IPS DF 4.7 (cell line): ENCODE measurements at regions not wholly inside any gene's neighbourhood (a gene's known extent, or its start where the extent isn't known, plus 50 kb on each side); places are given as distances from the start of the nearest gene placed in this dataset.

ENCODE experiments used
- DNase-seq: peaks from one replicate; pipeline ENCODE4 v3.0.0-alpha.2; 2013; ENCODE audit warnings: low spot score; ENCODE audit errors: extremely low read depth

GRCh38 chr7:22962775-22963350 lies 51.1 kb downstream of the HYCC1 start:
- no peak for DNase-seq

DNA sequence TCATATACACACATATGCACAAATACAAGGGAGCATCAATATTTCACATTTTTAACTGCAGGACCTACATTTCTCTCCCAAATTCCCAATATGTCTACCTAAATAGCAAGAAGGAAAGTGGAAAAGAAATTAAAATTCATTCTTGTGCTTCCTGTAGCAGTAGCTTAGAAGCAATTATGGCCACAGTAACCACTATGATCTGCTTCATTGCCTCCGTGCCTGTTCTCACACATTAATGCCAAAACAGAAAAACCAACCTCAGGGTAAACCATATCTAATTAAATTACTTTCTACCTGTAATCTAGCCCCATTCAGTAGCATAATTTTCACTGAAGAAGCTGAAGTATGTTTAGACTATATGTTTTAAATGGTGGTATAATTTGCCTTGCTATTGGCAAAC lies 55.2 kb downstream of the HYCC1 start:
- DNase-seq, result no peak

DNA sequence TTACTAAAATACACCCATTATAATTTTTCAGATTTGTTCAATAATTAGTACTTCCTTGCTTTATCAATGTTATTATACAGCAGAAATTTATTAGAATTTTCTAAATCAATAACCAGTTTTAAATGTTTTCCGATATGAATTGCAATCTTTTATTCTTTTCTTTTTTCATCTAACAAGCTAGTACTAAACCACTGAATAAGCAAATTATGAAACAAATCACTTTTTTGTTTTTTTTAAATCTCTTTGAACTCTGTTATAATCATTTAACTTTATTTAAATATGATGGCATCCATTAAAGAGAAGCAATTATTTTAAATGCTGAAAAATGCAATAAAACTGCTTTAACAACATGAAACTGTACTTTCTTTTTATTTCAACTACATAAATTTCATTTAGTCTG lies 59.7 kb downstream of the HYCC1 start:
- DNase-seq, result no peak

DNA sequence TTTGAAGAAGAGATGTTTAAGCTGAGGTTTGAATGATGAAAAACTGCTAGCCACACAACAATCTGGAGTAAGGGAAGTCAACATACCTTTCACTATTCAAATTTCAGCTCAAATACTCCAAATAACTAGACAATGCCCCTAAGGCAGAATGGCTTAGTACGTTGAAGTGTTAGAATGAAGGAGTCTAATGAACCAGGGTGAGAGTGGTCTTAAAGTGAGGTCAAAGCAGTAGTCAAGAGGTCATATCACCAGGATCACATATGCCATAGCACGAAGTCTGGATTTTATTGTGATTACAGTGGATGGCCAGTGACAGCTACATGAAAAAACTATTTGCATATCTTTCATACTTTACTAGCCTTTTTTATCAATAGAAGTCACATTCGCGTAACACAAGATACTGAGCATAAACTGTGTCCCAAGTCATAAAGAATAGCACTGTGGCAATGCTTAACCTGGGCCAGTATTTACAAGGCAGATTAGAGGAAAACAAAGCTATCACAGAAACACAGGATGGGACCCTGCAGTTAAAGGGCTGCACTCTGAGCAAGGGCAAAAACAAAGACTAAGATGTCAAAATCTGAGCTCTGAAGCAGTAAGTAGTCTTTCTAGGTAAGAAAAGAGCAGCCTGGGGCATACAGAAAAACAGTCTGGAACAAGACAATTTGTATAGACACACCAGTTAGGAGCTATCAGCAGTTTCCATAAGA lies 61.5 kb downstream of the HYCC1 start:
- DNase-seq, result no peak

- no peak for DNase-seq
Observed at GRCh38 chr7:22949944-22950343, 64.0 kb downstream of the HYCC1 start.

GRCh38 chr7:22949221-22949620 lies 64.7 kb downstream of the HYCC1 start:
- no peak for DNase-seq

- no peak for DNase-seq
Observed at GRCh38 chr7:22948770-22949169, 65.2 kb downstream of the HYCC1 start.

- no peak for DNase-seq
Observed at GRCh38 chr7:22945584-22945983, 68.3 kb downstream of the HYCC1 start.

GRCh38 chr7:22944510-22944909 lies 69.4 kb downstream of the HYCC1 start:
- no peak for DNase-seq

- no peak for DNase-seq
Observed at GRCh38 chr7:22944022-22944421, 69.9 kb downstream of the HYCC1 start.

DNA sequence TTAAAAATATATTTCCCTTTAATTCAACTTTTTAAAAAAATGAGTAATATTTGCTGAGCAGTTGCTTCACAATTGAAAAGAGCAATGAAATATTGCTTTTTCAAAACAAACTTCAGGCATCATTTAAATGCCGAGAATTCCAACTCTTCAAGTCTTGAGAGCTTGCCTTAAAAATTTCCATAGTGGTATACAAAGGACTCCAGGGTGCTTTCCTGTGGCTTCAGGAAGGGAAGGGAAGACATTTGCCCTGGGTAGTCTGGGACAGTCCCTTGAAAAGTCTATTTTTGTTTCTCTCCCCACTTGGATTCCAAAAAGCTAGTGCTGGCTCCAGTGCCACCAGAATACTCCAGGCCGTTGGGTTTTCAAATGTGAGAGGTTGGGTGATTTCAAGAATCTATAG lies 71.7 kb downstream of the HYCC1 start:
- DNase-seq, result no peak

DNA sequence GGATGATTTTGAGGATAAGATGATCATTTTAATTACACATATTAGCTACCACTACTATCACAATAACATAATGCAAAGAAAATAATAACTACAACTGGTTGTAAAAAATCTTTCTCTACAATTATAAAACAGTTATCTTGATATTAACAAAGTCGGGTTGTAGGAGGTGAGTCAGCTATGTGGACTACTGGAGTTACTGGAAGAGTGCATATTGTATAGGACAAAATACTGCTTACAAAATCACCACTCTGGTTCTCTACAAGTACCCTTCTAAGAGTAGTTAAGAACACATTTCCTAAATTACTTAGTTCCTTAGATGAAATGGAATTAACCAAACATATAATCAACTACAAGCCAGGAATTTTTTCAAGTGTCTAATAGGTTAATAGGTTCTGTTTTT lies 74.1 kb downstream of the HYCC1 start:
- DNase-seq, result no peak

DNA sequence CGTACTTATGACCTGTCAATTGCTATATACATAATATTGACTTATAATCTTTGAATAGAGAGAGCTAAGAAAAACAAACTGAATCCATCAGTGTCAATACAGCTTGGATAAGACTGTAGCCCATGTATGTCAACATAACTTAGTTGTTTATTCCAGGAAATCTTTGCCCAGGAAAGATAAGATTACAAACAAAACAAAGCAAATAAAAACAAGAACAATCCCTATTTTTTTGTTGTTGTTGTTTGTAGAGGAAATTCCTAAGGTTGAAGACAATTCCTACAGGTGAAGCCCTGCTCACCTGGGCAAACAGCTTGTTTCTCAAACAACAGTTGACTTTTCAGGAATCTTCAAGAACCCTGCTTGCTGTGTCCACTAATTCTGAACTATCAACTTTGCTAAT lies 76.0 kb downstream of the HYCC1 start:
- no peak for DNase-seq

GRCh38 chr7:22936246-22936645 lies 77.7 kb downstream of the HYCC1 start:
- DNase-seq, result no peak

DNA sequence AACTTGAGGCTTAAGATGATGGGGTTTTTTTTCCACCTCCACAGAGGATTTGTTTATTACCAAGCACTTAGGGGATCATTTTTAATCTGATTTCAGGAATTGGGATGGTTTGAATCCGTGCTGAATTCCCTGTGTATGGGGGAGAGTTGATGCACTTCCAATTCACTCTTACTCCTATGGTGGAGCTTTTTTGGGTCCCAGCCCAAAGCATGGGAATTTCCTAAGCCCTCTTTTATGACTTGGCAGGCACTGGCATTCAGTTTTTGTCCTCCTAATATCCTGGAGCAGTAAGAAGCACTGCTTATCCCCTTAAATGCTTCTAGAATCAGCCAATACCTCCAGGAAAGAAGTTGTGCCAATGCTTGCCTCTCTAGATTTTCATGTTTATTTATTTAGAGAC lies 78.7 kb downstream of the HYCC1 start:
- DNase-seq, result no peak

DNA sequence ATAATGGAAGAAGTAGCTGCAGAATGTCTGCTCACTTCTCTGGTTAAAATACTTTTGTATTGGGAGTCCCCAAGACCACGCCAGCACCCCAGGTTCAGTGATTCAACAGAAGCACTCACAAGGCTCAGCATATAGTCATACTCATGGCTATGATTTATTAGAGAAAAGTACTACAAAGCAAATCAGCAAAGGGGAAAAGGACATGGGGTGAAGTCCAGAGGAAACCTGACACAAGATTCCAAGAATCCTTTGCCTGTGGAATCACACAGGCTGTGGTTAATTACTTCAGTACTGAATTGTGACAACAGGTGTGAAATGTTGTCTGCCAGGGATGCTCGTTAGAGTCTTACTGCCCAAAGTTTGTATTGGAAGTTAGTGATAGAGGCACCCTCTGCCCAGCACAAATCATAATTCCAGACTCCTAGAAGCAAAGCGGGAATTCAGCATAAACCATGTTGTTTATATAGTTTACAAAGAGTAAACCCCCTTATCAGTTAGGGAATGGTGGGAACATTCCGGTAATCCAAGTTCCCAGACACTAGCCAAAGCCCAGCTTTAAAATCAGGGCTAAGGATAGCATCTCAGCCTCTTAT lies 79.4 kb downstream of the HYCC1 start:
- no peak for DNase-seq

DNA sequence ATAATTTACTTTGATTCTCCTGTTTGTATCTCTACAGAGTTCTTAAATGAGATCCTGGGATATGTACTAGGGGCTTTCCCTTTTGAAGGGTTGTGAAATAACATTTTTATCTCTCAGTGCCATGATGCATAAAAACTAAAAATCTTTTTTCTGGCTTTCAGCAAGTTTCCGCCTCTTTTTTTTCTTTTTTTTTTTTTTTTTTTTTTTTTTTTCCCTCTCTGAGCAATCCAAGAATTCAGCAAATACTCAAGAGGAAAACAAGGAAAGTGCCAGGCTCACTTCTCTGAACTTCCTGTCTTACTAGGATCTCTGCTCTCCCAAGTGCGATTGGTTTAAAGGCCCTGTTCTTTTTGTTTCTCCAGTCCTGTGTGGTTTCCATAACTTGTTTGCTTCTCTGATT lies 79.9 kb downstream of the HYCC1 start:
- no peak for DNase-seq

DNA sequence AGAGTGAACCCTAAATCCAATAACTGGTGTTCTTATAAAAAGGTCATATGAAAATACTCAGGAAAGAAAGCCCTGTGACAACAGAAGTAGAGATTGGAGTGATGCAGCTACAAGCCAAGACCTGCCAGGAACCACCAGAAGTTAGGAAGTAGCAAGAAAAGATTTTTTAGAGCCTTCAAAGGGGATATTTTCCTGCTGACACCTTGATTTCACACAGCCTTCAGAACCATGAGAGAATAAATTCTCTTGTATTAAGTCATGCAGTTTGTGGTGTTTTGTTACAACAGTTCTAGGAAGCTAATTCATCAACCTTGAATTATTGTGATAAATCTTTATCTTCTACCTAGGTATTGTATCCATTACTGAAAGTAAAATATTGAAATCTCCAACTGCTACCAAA lies 81.0 kb downstream of the HYCC1 start:
- no peak for DNase-seq

GRCh38 chr7:22931011-22931410 lies 82.9 kb downstream of the HYCC1 start:
- DNase-seq, result no peak

DNA sequence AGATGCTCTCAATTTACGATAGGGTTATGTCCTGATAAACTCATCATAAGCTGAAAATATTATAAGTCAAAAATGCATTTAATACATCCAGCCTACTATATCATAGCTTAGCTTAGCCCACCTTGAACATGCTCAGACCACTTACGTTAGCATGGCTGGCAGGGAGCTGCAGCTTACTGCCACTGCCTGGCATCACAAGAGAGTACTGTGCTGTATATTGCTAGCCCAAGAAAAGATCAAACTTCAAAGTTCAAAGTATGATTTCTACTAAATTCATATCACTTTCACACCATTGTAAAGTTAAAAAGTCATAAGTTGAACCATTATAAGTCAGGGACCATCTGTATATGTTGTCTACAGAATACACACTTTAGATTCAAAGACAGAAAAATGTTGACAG lies 91.6 kb downstream of the HYCC1 start:
- no peak for DNase-seq

- no peak for DNase-seq
Observed at GRCh38 chr7:22921386-22922086, 92.4 kb downstream of the HYCC1 start.

DNA sequence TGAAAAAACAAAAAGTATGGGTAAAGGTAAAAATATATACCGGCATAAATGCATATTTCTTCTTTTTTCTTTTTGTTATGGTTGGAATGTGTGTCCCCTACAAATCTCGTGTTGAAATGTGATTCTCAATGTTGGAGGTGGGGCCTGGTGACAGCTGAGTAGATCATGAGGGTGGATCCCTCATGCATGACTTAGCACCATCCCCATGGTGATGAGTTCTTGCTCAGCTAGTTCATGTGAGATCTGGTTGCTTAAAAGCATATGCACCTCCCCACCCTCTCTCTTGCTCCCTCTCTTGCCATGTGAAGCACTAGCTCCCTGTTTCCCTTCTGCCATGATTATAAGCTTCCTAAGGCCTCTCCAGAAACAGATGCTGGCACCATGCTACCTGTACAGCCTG lies 93.3 kb downstream of the HYCC1 start:
- DNase-seq, result no peak

- DNase-seq, result no peak
Observed at GRCh38 chr7:22913158-22913557, 90.5 kb upstream of the TOMM7 start.
